ENCODE measurements at regions not wholly inside any gene's neighbourhood (a gene's known extent, or its start where the extent isn't known, plus 50 kb on each side); places are given as distances from the start of the nearest gene placed in this dataset.

- no peak for DNase-seq
These were observed 55.5 kb upstream of the CCDC167 start for GRCh38 chr6:37555040-37555781.

- no peak for DNase-seq
These were observed 54.8 kb upstream of the CCDC167 start for GRCh38 chr6:37554480-37554819.

GRCh38 chr6:37552267-37552666, 52.6 kb upstream of the CCDC167 start:
- no peak for DNase-seq

- no peak for DNase-seq
These were observed 52.2 kb upstream of the CCDC167 start for GRCh38 chr6:37551867-37552266.

GRCh38 chr6:37551446-37551845, 51.8 kb upstream of the CCDC167 start:
- no peak for DNase-seq

GRCh38 chr6:37551002-37551401, 51.3 kb upstream of the CCDC167 start:
- no peak for DNase-seq

GRCh38 chr6:37550191-37550831, 50.6 kb upstream of the CCDC167 start:
- no peak for DNase-seq

- DNase-seq: no peak
These were observed 49.9 kb upstream of the CCDC167 start for GRCh38 chr6:37549558-37549957.
